MM.1S (cell line): ENCODE measurements at regions not wholly inside any gene's neighbourhood (a gene's known extent, or its start where the extent isn't known, plus 50 kb on each side); places are given as distances from the start of the nearest gene placed in this dataset.

Source experiments
- CTCF ChIP-seq: fragments of 300-600 bp; sonication (generic); IDR thresholded peaks from 2 replicates; pipeline ENCODE4 v1.5.1; 2016; ENCODE audit warnings: antibody characterized with exemption, low read length, mixed read lengths
- EZH2 ChIP-seq: fragments of 300-600 bp; sonication (generic); optimal IDR thresholded peaks from 2 replicates; pipeline ENCODE3; 2017; ENCODE audit warnings: low read depth, mild to moderate bottlenecking, antibody characterized with exemption, low read length, mixed read lengths
- EZH2phosphoT487 ChIP-seq: fragments of 300-600 bp; sonication (generic); IDR thresholded peaks from 2 replicates; pipeline ENCODE4 v1.6.1; 2018; ENCODE audit warnings: antibody characterized with exemption, low read length

- TF ChIP-seq CTCF (no peak), EZH2 (no peak), EZH2phosphoT487 (no peak)
Observed at GRCh38 chr4:148565801-148566200, 123.6 kb upstream of the NR3C2 start.
